Omental fat pad (tissue), 3 donors: ENCODE measurements at regions not wholly inside any gene's neighbourhood (a gene's known extent, or its start where the extent isn't known, plus 50 kb on each side); places are given as distances from the start of the nearest gene placed in this dataset.

Experiments
- ATAC-seq: fragments of 150-250 bp; one replicate; pipeline ENCODE4 v1.9.1; 2016; ENCODE audit warnings: mild to moderate bottlenecking, moderate library complexity; ENCODE audit not compliant: low FRiP score
- DNase-seq: peaks from one replicate; pipeline ENCODE4 v3.0.0-alpha.2; 2019; ENCODE audit warnings: low spot score
- TF ChIP-seq, protein P1 (sequence below), 3 donors: fragments of 450-650 bp; IDR thresholded peaks; one replicate each; pipeline ENCODE4 v1.5.1; 2016 to 2017; ENCODE audit warnings: antibody characterized with exemption in 3 of 3, mild to moderate bottlenecking in 3 of 3, moderate library complexity in 2 of 3

DNA sequence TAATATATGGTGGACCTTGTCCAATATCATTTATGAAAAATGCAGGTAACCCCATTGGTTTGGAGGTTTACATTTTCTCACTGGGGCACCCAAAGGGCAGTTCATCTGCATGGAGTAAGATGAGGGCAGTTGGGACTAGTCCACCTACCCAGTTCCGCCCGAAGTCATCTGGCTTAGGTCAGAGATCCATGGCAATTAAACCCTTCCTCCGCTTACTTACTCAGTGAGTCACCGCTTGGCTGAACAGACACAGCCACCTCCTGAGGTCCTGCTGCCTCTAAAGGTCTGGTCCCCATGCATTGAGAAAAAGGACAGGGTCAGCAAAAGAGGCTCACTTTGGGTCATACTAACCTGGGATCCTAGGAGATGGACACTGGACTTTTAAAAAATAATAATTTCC is 102.9 kb upstream of the PRL start:
- no peak for ATAC-seq
- TF ChIP-seq, protein P1, sequence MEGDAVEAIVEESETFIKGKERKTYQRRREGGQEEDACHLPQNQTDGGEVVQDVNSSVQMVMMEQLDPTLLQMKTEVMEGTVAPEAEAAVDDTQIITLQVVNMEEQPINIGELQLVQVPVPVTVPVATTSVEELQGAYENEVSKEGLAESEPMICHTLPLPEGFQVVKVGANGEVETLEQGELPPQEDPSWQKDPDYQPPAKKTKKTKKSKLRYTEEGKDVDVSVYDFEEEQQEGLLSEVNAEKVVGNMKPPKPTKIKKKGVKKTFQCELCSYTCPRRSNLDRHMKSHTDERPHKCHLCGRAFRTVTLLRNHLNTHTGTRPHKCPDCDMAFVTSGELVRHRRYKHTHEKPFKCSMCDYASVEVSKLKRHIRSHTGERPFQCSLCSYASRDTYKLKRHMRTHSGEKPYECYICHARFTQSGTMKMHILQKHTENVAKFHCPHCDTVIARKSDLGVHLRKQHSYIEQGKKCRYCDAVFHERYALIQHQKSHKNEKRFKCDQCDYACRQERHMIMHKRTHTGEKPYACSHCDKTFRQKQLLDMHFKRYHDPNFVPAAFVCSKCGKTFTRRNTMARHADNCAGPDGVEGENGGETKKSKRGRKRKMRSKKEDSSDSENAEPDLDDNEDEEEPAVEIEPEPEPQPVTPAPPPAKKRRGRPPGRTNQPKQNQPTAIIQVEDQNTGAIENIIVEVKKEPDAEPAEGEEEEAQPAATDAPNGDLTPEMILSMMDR (IDR thresholded peaks at IDR 0.05) = no peak

DNA sequence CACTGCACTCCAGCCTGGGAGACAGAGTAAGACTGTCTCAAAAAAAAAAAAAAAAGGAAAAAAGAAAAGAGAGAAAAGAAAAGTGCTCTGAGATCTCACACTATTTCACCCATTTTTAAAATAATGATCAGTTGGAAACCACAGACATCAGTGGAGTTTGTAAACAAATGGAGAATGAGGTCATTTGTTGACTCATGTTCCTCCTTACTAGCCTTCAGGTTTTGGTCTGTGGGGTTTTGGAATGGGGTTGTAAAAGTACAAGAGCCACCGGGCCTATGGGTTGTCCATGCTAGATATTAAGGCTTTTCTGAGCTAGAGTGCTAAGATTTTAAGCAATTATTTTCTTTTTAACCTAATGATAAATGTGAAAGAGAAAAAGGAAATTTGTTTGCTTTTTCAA is 104.4 kb upstream of the PRL start:
- ATAC-seq (no peak), DNase-seq (no peak)
- TF ChIP-seq, protein P1 (IDR thresholded peaks at IDR 0.05) = no peak

More for the DNA sequence above, 102.9 kb upstream of the PRL start:
- DNase-seq = no peak

DNA sequence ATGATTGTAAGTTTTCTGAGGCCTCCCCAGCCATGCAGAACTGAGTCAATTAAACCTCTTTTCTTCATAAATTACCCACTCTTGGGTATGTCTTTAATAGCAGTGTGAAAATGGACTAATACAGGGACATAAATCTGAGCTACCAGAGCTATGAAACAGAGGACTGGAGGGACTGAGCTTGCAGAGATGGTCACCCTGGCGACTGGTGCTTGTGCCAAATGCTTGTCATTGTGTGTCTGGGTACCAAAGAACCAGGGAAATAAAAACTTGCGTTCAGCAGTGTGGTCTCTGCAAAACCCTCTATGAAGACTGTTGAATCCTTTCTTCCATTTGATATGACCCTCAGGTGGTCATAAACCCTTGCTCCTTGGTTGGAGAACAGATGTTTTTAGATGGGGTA is 105.1 kb upstream of the PRL start:
- ATAC-seq (no peak), DNase-seq (no peak)
- TF ChIP-seq, protein P1 (IDR thresholded peaks at IDR 0.05) = no peak

DNA sequence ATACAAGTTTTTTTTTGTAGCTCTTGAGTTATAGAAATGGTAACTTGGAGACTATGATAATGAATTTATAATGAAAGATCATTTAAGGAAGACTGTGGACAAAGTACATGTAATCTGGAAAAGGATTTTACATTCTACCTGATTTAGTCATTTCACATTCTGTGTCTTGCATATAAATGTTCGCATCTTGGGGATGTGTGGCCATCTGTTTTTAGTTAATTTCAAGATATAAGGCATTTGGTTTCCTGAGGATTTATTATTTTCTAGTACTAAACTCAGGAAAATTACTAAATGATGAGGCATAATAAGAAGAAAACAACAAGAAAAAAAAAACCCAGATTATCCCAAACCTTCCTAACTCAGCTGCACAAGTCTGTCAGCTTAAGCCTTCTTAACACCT is 112.7 kb upstream of the PRL start:
- TF ChIP-seq, protein P1 (IDR thresholded peaks at IDR 0.05) = no peak
- no peak for ATAC-seq
- DNase-seq = no peak

DNA sequence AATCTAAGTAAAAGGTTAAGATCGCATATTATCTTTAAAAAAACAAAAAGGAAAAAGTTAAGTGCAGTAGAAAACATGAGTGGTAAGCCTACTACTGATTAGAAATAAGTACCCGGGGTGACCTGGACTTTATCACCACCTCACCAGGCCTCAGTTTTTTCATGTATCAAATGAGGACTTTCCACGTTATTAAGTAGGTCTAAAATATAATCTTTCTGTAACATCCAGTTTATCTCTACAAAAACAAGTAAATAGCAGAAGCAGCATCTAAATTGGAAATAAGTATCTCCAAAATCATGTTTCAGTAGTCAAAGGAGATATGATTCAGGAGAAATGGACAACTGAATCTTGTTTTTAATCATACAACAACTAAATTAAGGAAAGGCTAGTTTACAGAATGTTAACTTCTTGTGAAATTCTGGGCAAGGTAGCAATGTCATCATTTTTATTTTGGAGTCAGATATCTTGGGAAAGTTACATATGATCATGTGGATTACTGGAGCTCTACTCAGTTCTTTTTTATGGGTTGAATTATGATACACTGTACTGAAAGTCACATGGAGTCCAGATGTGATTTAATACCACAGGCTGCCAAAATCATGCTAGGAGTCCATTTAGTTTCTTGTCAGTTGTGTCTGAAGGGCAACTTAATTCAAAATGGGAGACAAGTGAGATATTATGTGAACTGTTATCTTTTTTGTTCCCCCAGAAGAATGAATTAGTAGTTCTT is 114.7 kb upstream of the PRL start:
- TF ChIP-seq, protein P1 (IDR thresholded peaks at IDR 0.05) = no peak
- DNase-seq (no peak), ATAC-seq (peak; percentile 73)

DNA sequence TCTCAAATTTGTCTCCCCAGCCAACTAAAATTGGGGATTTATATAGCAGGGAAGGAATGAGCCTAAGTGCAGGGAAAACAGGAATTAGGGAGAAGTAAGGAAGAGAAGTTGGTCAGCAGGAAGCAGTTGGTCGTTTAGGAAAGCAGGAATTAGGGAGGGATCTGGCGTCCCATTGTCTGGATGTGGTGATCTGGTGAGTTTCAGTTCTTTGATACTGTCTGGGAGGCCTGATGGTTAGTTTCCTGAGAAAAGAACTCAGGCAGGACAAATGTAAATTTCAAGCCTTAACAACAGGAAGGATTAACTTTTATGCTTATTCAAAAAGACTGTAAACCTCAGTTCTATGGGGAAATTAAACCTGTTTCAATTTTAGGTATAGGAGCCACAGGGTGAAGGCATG is 116.2 kb upstream of the PRL start:
- ATAC-seq (no peak), DNase-seq (no peak)
- TF ChIP-seq, protein P1 (IDR thresholded peaks at IDR 0.05) = no peak

DNA sequence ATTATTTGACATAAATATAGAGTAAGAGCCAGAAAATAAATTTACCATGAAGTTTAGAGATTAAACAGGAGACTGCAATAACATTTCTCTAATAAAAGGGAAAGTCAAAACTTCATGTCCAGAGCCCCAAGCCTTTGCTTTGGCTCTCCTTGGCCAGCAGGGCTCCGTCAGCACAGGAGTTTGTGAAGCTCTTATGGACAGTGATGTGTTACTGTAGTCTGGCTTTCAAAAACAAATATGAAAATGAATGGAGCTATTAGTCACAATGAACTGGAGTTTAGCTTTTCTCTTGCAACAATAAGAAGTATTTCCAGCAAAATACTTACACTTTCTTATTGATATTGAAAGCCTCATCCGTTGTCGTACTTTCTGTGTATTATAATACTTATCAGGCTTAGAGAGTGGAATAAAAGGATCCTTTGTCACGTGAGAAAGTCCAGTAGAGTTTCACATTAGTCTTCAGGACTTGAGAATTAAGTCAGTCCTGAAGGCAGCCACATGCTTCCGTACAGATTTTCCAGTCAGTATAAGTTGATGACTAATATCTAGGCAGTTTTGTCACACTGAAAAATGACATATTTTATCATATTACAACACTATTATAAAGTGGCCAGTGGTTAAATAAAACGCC is 117.0 kb upstream of the PRL start:
- TF ChIP-seq, protein P1 (IDR thresholded peaks at IDR 0.05) = no peak
- ATAC-seq (no peak), DNase-seq (no peak)
